ENCODE measurements at regions not wholly inside any gene's neighbourhood (a gene's known extent, or its start where the extent isn't known, plus 50 kb on each side); places are given as distances from the start of the nearest gene placed in this dataset.

DNA sequence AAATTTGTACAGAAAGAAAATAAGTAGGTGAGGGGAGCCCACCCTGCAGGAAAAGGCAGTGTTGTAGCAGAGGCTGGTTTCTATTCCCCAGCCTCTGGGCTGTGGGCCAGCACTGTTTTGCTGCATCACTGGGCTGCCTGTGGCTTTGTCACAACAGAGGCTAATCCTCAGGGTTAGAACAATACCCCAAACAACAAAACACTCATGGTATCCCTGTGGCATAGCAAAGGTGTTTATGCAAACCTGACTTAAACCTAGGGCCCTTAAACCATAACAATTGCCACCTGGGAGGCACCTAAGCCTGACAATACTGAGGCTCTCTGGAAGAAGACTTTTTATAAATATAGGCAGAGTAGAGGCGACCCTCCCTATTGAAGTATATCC, 314.7 kb downstream of the OLFM4 start:
- no peaks in the 10 kb centered on the region for H3K4me1 ChIP-seq (ENCODE audit: control insufficient read depth, extremely low read depth, insufficient read depth, low read length)
- H3K9me1 ChIP-seq (replicated peaks; ENCODE audit: control insufficient read depth, extremely low read depth, insufficient read depth, low read length): no peaks in the 10 kb centered on the region
- ChIA-PET POLR2A (no interaction called here), CTCF (no interaction called here)
- intact Hi-C loops (cut with micrococcal nuclease) (no loop called here), dilution Hi-C loops (cut with MboI; ENCODE audit: extremely low pct_ligation_motif_present, low sequenced_read_pairs) (no loop called here)
- no peak overlapping the region for H3K9ac ChIP-seq (replicated peaks; ENCODE audit: extremely low read depth, insufficient read depth, low read length)
- no peaks in the 10 kb centered on the region for H3K79me2 ChIP-seq (ENCODE audit: control insufficient read depth, insufficient read depth, low read length)
- H3K36me3 ChIP-seq (ENCODE audit: control insufficient read depth in 2 of 2, extremely low read depth in 1 of 2, insufficient read depth in 2 of 2, low read length in 2 of 2): no peaks in the 10 kb centered on the region
- no peak overlapping the region for H2AFZ ChIP-seq (ENCODE audit: low read depth, low read length)
- DNase-seq (ENCODE audit: low read depth, low spot score) (no peak), FAIRE-seq (no peak)
- H4K20me1 ChIP-seq (replicated peaks; ENCODE audit: control insufficient read depth, extremely low read depth, insufficient read depth, low read length): no peaks in the 10 kb centered on the region
- BruUV-seq (replicated peaks): no TSS peak
- H3K4me3 ChIP-seq (replicated peaks in 1 of 3; ENCODE audit: insufficient read depth in 1 of 3, low read depth in 1 of 3, low read length in 3 of 3): no peak overlapping the region
- H3K4me2 ChIP-seq (ENCODE audit: insufficient read depth, low read length): no peak overlapping the region
- TF ChIP-seq POLR2AphosphoS5 (IDR thresholded peaks at IDR 0.05; ENCODE audit: insufficient read depth, low read depth, low read length) (no peak), EZH2 (IDR thresholded peaks at IDR 0.05; ENCODE audit: borderline replicate concordance, low read depth, low read length, severe bottlenecking) (no peak), FOS (IDR thresholded peaks at IDR 0.05; ENCODE audit: borderline replicate concordance, insufficient read depth, low read length) (no peak), MYC (IDR thresholded peaks at IDR 0.05; ENCODE audit: low read depth, low read length) (no peak), GATA2 (IDR thresholded peaks at IDR 0.05; ENCODE audit: insufficient read depth, insufficient read length, low read depth, low read length) (no peak), JUN (IDR thresholded peaks at IDR 0.05; ENCODE audit: borderline replicate concordance, insufficient read depth, insufficient read length, low read depth) (no peak), POLR2A (IDR thresholded peaks at IDR 0.05; ENCODE audit: low read depth, low read length) (no peak)
- TF ChIP-seq, protein P1, sequence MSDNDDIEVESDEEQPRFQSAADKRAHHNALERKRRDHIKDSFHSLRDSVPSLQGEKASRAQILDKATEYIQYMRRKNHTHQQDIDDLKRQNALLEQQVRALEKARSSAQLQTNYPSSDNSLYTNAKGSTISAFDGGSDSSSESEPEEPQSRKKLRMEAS (IDR thresholded peaks at IDR 0.05; ENCODE audit: insufficient read depth, insufficient read length): no peak
- TF ChIP-seq, protein P2, sequence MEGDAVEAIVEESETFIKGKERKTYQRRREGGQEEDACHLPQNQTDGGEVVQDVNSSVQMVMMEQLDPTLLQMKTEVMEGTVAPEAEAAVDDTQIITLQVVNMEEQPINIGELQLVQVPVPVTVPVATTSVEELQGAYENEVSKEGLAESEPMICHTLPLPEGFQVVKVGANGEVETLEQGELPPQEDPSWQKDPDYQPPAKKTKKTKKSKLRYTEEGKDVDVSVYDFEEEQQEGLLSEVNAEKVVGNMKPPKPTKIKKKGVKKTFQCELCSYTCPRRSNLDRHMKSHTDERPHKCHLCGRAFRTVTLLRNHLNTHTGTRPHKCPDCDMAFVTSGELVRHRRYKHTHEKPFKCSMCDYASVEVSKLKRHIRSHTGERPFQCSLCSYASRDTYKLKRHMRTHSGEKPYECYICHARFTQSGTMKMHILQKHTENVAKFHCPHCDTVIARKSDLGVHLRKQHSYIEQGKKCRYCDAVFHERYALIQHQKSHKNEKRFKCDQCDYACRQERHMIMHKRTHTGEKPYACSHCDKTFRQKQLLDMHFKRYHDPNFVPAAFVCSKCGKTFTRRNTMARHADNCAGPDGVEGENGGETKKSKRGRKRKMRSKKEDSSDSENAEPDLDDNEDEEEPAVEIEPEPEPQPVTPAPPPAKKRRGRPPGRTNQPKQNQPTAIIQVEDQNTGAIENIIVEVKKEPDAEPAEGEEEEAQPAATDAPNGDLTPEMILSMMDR (IDR thresholded peaks at IDR 0.05; ENCODE audit: extremely low read depth in 1 of 2, insufficient read depth in 1 of 2, low read depth in 1 of 2, low read length in 2 of 2): no peak
- H3K9me3 ChIP-seq (replicated peaks; ENCODE audit: control insufficient read depth, insufficient read depth, low read length): peaks cover 8% of the 10 kb centered on the region
- no peak overlapping the region for H3K27ac ChIP-seq (ENCODE audit: insufficient read depth, low read depth, low read length)
- H3K27me3 ChIP-seq (ENCODE audit: control insufficient read depth in 2 of 2, insufficient read depth in 2 of 2, low read length in 2 of 2): no peaks in the 10 kb centered on the region
